Esophagus muscularis mucosa (tissue), 3 donors: ENCODE measurements at regions not wholly inside any gene's neighbourhood (a gene's known extent, or its start where the extent isn't known, plus 50 kb on each side); places are given as distances from the start of the nearest gene placed in this dataset.

Source experiments
- CTCF ChIP-seq, 3 experiments: fragments of 200-600 bp in 2 of 3; fragments of 450-650 bp in 1 of 3; sonication (generic) in 2 of 3; IDR thresholded peaks; one replicate each; pipeline ENCODE4 v1.5.1; 2017 to 2019; ENCODE audit warnings: antibody characterized with exemption in 3 of 3, mild to moderate bottlenecking in 2 of 3, moderate library complexity in 1 of 3
- POLR2AphosphoS5 ChIP-seq, 2 donors: sonication (generic); formaldehyde crosslinking; IDR thresholded peaks; one replicate each; pipeline ENCODE4 v1.6.1; 2017; ENCODE audit warnings: antibody characterized with exemption in 2 of 2

DNA sequence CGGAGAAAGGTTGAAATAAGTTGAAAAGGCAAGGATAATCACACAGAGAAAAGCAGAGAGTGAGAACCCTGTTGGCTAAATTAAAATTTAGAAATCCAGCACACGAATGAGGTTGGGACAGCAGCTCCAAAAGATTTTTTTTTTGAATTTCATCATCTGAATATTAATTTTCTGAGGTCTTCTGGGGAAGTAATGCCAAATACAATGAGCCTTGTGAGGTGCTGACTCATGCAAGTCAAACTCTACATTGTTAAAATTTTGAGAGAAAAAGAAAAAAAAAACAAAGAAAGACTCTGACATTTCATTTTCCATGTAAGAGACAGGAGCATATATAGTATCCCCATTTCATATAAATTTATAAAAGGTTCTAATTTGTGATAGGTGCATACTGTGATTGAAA, 614.2 kb upstream of the CDH2 start:
- no peak for TF ChIP-seq CTCF (IDR thresholded peaks at IDR 0.05)
- TF ChIP-seq POLR2AphosphoS5 (IDR thresholded peaks at IDR 0.05): no peak
